Testis (tissue), 2 donors: ENCODE measurements at regions not wholly inside any gene's neighbourhood (a gene's known extent, or its start where the extent isn't known, plus 50 kb on each side); places are given as distances from the start of the nearest gene placed in this dataset.

Experiments used
- POLR2A ChIP-seq: fragments of 450-650 bp; IDR thresholded peaks from one replicate; pipeline ENCODE4 v1.6.1; 2017; ENCODE audit warnings: antibody characterized with exemption, mild to moderate bottlenecking, moderate library complexity
- TF ChIP-seq, protein P1 (sequence below), 3 experiments: fragments of 450-650 bp in 2 of 3; fragments of 200-600 bp in 1 of 3; sonication (generic) in 1 of 3; IDR thresholded peaks; one replicate each; pipeline ENCODE4 v1.5.1; 2016 to 2019; ENCODE audit warnings: antibody characterized with exemption in 3 of 3, mild to moderate bottlenecking in 2 of 3, moderate library complexity in 1 of 3

DNA sequence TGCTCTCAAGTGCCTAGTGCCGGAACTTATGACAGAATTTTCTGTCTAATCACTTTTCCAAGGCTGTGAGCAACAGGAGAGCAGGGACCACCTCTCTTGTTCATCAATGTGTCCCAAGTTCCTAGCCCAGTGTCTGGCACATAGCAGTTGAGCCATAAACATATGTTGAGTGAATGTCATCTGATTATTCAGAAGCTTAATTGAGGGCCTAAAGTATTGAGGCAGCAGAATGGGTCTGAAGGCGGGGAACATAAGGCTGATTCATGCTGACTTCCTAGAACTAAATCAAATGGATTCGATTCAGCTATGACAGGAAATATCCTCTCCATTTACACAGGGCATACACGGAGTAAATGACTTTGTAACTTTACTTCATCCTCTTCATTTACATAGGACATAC, 438.0 kb upstream of the ZFHX3 start:
- TF ChIP-seq, protein P1, sequence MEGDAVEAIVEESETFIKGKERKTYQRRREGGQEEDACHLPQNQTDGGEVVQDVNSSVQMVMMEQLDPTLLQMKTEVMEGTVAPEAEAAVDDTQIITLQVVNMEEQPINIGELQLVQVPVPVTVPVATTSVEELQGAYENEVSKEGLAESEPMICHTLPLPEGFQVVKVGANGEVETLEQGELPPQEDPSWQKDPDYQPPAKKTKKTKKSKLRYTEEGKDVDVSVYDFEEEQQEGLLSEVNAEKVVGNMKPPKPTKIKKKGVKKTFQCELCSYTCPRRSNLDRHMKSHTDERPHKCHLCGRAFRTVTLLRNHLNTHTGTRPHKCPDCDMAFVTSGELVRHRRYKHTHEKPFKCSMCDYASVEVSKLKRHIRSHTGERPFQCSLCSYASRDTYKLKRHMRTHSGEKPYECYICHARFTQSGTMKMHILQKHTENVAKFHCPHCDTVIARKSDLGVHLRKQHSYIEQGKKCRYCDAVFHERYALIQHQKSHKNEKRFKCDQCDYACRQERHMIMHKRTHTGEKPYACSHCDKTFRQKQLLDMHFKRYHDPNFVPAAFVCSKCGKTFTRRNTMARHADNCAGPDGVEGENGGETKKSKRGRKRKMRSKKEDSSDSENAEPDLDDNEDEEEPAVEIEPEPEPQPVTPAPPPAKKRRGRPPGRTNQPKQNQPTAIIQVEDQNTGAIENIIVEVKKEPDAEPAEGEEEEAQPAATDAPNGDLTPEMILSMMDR (IDR thresholded peaks at IDR 0.05): no peak
- TF ChIP-seq POLR2A: no peak
